Amniotic epithelial cell (primary cell): ENCODE measurements at regions not wholly inside any gene's neighbourhood (a gene's known extent, or its start where the extent isn't known, plus 50 kb on each side); places are given as distances from the start of the nearest gene placed in this dataset.
A peak's percentile ranks its signal among the peaks of the same experiment; 100 is the strongest.
"Not testable (repeated sequence)": the region's sequence is repeated elsewhere in the genome, so short reads cannot be mapped to it uniquely, and the experiment has no call there.

Experiments used
- DNase-seq: peaks from one replicate; pipeline ENCODE4 v3.0.0-alpha.2; 2010; ENCODE audit warnings: low read depth

DNA sequence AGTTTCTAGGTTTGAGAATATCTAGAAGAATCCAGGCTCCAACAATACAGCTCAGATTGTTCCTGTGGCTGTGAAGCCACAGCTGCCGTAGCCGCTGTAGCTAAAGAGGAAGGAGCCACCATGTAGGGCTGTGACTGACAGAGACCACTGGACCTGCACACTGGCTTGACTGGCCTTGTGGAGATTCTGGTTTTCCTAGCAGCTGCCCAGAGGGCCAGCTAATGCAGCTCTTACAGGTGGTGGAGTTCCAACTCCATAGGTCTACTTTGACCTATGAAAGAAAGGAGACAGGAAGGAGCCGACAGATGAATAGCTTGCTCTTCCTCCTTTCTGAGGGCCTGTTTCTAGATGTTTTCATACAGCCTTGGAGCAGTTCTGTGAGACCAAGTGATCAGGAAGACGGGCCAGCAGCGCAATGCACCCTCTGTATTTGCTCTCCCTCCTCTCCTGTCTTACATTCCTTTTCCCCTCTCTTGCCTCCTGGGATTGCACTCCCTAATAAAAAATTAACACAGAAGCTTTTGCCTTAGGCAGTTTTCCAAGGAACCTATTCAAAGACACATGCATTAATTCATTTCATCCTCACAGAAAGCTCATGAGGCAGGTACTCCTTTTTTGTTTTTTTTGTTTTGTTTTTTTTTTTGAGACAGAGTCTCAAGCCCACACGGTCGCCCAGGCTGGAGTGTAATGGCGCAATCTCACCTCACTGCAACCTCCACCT, 51.8 kb upstream of the MYB start:
- DNase-seq, result no peak

DNA sequence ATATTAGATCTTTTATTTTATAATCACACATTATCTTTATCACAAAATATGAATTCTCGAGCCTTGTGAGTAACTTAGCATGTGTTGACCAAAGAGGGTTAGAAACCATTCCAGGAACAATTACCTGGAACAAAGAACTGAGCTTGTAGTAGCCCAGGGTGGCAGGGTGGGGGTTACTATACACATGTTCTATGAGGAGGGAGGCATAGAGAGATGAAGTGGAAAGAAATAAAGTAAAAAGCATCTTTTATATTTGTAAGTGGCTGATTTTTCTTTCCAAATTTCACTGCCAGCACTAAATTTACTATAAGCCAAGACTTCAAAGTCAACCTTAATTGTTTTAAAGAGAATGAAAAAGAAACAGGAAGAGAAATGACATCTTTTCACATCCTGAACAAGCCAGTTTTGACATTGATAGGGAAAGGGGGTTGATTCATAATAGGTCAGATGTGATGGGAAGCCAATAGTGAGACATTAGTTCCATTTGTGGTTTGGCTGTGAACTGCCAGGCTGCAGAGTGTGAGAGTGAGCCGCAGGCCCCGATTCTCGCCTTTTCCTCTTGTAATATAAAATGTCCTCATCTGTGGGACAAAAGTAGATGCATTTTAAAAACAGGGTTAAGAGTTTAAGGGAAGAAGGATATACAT, 52.7 kb upstream of the MYB start:
- DNase-seq, result no peak

DNA sequence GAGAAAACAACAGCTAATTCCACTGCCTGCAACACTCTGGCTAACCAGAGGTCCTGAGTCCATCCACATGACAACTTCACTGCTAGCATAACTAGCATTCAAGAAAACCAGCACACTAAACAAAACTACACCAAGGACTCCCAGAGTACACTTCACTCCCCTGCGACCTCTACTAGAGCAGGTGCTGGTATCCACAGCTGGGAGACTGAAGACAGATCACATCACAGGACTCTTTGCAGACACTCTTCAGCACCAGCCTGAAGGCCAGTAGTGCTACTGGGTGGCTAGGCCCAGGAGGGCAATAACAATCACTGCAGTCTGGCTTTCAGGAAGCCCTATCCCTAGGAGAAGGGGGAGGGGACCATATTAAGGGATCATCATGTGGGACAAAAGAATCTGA, 54.4 kb upstream of the MYB start:
- no peak for DNase-seq

DNA sequence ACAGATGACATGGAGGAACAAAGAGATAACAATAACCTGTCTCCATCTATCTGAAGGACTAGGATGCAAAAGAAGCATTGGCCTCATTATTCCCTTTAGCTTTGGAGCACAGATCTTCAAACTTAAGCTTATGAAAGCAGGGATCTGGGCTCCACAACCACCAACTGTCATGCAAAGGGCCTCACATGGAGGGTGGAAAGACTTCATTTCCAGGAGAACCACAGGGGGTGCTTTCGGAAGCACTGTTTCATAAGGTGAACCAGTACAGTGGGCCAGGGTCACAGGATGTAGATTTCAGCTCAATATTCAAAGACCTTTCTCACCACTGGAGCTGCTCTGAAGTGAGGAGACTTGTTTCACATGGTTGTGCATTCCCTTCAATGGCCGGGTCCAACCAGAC, 55.1 kb upstream of the MYB start:
- no peak for DNase-seq

- DNase-seq, result peak; percentile 1
Measured at GRCh38 chr6:135121434-135121833, 59.7 kb upstream of the MYB start.

DNA sequence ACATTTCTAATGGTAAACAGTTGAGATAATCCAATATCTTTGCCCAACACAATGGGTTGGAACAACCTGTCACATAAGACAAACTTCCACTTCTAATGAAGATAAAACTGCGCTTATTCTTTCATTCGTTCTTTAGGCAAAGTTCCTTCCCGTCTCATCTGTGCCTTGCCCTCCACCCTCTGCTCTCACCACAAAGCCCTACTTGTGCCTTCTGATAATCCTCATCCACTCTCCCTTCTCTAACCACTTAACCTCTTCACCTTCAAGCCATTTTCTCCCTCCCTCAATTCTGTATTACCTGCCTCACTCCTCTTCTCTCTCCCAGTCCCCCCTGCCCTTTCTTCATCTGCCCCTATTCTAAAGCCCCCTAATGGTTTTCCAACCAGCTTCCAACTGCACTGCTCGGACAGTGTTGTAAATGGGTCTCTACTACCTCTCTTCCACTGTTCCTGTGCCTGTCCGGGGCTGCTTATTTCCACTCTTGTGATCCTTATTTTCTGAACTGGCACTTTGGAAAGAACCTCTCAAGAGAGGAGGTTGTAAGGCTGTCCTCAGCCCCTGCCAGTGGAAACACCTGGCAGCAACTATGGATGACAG, 62.9 kb upstream of the MYB start:
- no peak for DNase-seq

GRCh38 chr6:135117413-135117968, 62.9 kb upstream of the HBS1L start:
- DNase-seq, result no peak

GRCh38 chr6:135116571-135116970, 61.9 kb upstream of the HBS1L start:
- no peak for DNase-seq

DNA sequence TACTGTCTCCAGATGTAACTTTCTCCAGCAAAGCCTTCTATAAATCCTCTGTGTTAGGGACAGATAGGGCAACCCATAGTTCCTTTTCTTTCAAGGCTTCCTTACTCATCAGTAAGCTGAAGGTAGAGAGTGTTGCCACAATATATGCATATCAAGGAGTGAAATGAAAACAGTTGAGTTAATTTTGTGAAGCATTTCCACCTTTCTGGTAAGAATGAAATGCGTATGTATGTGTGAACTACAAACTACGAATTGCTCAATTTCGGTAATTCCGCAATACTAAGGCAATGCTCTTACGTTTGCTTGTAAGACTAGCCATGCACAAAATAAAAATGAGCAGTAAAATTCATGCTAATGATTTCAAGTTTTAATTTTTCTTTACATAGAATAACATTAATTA, 61.2 kb upstream of the HBS1L start:
- DNase-seq, result peak; percentile 19

- DNase-seq, result no peak
Measured at GRCh38 chr6:135115411-135115810, 60.8 kb upstream of the HBS1L start.

DNA sequence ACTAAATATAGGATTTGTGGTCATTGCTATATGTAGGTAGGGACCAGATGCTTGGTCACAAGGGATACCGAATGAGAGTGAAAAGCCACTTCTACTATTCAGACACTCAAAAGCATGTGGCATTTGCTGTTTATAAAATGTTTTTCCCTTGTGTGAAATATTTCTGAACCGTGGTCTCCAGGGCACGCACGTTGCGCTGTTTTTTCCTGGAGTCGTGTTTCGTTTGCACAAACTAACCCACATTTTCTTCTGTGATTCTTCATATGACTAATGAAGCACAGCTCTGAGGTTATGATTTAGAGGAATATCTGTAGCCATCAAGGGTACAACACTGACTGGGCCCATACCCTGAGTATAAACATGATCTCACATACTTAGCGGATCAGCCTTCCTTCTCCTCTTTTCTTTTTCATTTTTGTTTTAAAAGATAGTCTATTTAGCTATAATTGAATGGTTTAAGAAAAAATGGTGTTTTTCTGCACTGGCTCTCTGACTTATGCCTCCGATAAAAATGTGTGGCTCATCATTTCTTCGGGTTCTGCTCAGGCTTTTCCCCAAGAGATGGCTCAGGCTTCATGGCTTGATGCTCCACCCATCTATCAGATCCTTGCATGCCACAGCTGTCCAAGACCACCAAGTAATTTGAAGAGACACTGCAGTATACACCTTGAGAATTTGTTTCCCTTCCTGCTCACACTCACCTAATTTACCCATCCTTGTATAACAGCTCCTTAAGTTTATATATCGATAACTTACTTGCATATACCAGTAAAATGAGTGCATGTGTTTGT, 59.9 kb upstream of the HBS1L start:
- DNase-seq, result no peak

DNA sequence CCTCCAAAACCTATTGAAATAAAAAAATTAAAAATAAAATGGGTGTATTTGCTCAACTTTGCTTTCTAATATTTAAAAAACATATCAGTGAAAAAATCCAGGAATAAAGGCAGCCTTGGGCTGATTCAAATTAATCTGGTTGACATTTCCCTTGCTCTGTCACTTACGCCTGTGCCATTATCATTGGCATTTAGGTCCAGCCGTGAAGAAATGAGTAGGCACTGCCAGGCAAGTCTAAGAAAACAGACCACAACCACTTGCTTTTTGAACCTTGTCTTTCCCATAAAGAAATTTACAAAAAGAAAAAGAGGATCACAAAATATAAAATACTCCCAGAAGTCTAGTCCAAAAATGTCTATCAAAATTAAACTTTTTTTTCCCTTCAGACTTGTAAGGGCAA, 59.2 kb upstream of the HBS1L start:
- no peak for DNase-seq

GRCh38 chr6:135112951-135113350, 58.3 kb upstream of the HBS1L start:
- not testable (repeated sequence) for DNase-seq

GRCh38 chr6:135110261-135110781, 55.7 kb upstream of the HBS1L start:
- not testable (repeated sequence) for DNase-seq

DNA sequence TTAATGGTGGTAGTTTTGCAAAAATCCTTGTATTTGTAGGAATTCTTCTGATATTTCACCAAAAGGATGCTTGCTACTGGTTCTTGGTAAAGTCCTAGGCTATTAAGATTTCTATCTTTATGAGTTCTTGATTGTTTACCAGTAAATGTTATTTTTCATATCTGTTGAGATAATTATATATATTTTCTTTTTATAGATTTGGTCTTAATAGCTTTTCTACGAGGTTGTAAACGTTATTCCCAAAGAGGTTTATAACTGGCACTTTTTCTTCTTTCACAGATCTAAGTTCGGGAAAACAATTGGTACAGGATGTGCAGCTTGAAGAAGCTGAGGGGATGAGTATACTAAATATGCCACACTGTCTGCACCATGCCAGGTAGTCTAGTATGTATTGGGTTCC, 55.1 kb upstream of the HBS1L start:
- no peak for DNase-seq

GRCh38 chr6:135108692-135109091, 54.1 kb upstream of the HBS1L start:
- DNase-seq, result no peak

- no peak for DNase-seq
Measured at GRCh38 chr6:135106611-135107010, 52.0 kb upstream of the HBS1L start.

GRCh38 chr6:135105710-135106109, 51.1 kb upstream of the HBS1L start:
- DNase-seq, result no peak

DNA sequence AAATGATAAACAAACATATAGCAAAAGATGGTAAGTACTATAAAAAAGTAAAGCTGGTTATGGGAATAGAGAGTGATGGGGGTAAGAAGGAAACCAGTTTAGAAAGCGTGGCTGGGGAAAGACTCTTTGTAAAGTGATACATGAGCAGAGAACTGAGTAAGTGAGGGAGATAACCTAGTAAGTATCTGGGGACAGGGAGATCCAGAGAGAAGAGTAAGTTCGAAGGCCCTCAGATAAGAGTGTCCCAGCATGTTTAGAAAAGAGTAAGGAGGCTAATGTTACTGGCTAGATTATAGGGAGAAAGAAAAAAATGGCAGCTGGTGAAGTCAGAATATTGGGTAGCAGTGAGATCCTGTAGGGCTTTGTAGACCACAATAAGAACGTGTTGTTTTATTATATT, 50.7 kb upstream of the HBS1L start:
- DNase-seq, result no peak
